Thyroid gland (tissue), 4 donors: ENCODE measurements at regions not wholly inside any gene's neighbourhood (a gene's known extent, or its start where the extent isn't known, plus 50 kb on each side); places are given as distances from the start of the nearest gene placed in this dataset.

Experiments
- CTCF ChIP-seq, 6 experiments: fragments of 200-600 bp in 3 of 6; fragments of 450-650 bp in 3 of 6; sonication (generic) in 3 of 6; IDR thresholded peaks; one replicate each; pipeline ENCODE4 v1.5.1; 2016 to 2019; ENCODE audit warnings: antibody characterized with exemption in 6 of 6, mild to moderate bottlenecking in 2 of 6, inconsistent platforms in 1 of 6, moderate library complexity in 1 of 6
- POLR2A ChIP-seq, 2 donors: fragments of 450-650 bp; IDR thresholded peaks; one replicate each; pipeline ENCODE4 v1.6.1; 2017; ENCODE audit warnings: antibody characterized with exemption in 2 of 2, mild to moderate bottlenecking in 2 of 2, moderate library complexity in 1 of 2

DNA sequence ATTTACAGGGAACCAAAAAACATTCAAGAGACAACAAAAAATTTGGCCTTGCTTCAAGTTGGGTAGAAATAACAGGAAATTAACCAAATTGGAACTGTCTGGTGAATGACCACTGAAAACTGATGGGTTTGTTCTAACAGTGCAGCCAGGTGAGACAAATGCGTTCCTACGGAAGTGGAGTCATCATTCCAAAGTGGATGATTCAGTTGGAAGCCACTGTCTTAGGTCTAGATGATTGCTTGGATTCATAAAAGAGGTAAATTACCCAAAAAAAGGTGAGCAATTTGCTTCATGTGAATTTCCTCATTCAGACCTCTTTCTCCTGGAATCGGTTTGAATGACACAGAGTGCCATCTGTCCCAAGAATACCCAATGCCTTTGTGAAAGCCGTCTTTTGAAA lies 87.1 kb upstream of the IPO5 start:
- TF ChIP-seq POLR2A (IDR thresholded peaks at IDR 0.05) (no peak), CTCF (IDR thresholded peaks at IDR 0.05) (no peak)
